Frontal cortex (tissue), 3 donors: ENCODE measurements at regions not wholly inside any gene's neighbourhood (a gene's known extent, or its start where the extent isn't known, plus 50 kb on each side); places are given as distances from the start of the nearest gene placed in this dataset.
"Not testable (repeated sequence)": the region's sequence is repeated elsewhere in the genome, so short reads cannot be mapped to it uniquely, and the experiment has no call there.

Source experiments
- DNase-seq, 2 donors: peaks; one replicate each; pipeline ENCODE4 v3.0.0; 2012; ENCODE audit warnings: low spot score in 2 of 2
- FAIRE-seq: peaks from 2 replicates; lab custom pipeline; 2012; peaks lifted over from hg19 to GRCh38; lab: Jason Lieb, UNC
- donor health status: control.
- donor health status: control.
- donor health status: control.

GRCh38 chr3:168977716-168978374, 685.7 kb downstream of the MECOM start:
- FAIRE-seq (no peak), DNase-seq (no peak)

- DNase-seq (no peak), FAIRE-seq (no peak)
These were observed 686.5 kb downstream of the MECOM start for GRCh38 chr3:168976969-168977368.

GRCh38 chr3:168975576-168975975, 687.9 kb downstream of the MECOM start:
- DNase-seq (no peak), FAIRE-seq (no peak)

GRCh38 chr3:168974617-168975403, 688.7 kb downstream of the MECOM start:
- DNase-seq (no peak), FAIRE-seq (no peak)

GRCh38 chr3:168973897-168974296, 689.6 kb downstream of the MECOM start:
- FAIRE-seq = peak; percentile 54
- DNase-seq = no peak

GRCh38 chr3:168973206-168973605, 690.3 kb downstream of the MECOM start:
- FAIRE-seq (peak; percentile 72), DNase-seq (no peak)

GRCh38 chr3:168968609-168969008, 694.9 kb downstream of the MECOM start:
- no peak for FAIRE-seq

GRCh38 chr3:168964736-168965135, 698.8 kb downstream of the MECOM start:
- DNase-seq = no peak
- no peak for FAIRE-seq

More at GRCh38 chr3:168968609-168969008, 694.9 kb downstream of the MECOM start:
- no peak for DNase-seq

- no peak for DNase-seq
- no peak for FAIRE-seq
These were observed 702.2 kb downstream of the MECOM start for GRCh38 chr3:168961271-168961670.

GRCh38 chr3:168959731-168960130, 703.8 kb downstream of the MECOM start:
- FAIRE-seq (peak; percentile 3), DNase-seq (no peak)

GRCh38 chr3:168958466-168958865, 705.0 kb downstream of the MECOM start:
- FAIRE-seq = no peak
- DNase-seq = no peak

GRCh38 chr3:168956076-168956475, 707.4 kb downstream of the MECOM start:
- FAIRE-seq = no peak
- DNase-seq = no peak

GRCh38 chr3:168952551-168952950, 711.0 kb downstream of the MECOM start:
- DNase-seq (no peak), FAIRE-seq (peak; percentile 40)

- DNase-seq (no peak), FAIRE-seq (no peak)
These were observed 711.6 kb downstream of the MECOM start for GRCh38 chr3:168951884-168952283.

- DNase-seq = no peak
- FAIRE-seq = no peak
These were observed 712.1 kb downstream of the MECOM start for GRCh38 chr3:168951368-168951767.

- DNase-seq (no peak), FAIRE-seq (no peak)
These were observed 712.9 kb downstream of the MECOM start for GRCh38 chr3:168950622-168951021.

- FAIRE-seq = no peak
These were observed 723.8 kb downstream of the MECOM start for GRCh38 chr3:168939651-168940238.

GRCh38 chr3:168933614-168934013, 729.9 kb downstream of the MECOM start:
- no peak for DNase-seq
- no peak for FAIRE-seq

More at GRCh38 chr3:168939651-168940238, 723.8 kb downstream of the MECOM start:
- no peak for DNase-seq

- not testable (repeated sequence) for FAIRE-seq, DNase-seq
These were observed 733.5 kb downstream of the MECOM start for GRCh38 chr3:168929997-168930396.

GRCh38 chr3:168926426-168926825, 737.1 kb downstream of the MECOM start:
- FAIRE-seq (no peak), DNase-seq (no peak)

- FAIRE-seq (no peak), DNase-seq (no peak)
These were observed 737.9 kb downstream of the MECOM start for GRCh38 chr3:168925568-168925967.
